ENCODE measurements at regions not wholly inside any gene's neighbourhood (a gene's known extent, or its start where the extent isn't known, plus 50 kb on each side); places are given as distances from the start of the nearest gene placed in this dataset.

DNA sequence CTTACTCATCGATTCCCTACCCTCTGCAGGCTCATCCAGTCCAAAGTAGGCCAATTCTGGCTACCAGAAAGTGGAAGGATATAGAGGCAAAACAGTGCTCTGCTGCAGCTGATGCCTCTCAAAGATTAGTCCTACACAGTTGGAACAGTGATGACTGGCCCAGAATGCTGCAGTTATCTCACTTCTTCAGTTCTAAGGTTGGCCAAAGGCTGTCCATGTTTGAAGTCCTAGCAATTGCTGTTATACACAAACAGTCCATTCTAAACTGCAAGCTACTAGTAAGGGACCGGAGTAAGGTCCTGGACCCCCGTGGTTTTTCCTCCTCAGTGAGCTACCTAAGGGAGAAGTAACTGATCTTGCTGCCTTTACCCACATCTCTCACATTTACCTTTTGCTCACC is 129.1 kb upstream of the NRIP1 start:
- TF ChIP-seq POLR2A (IDR thresholded peaks at IDR 0.05; ENCODE audit: low read depth, low read length) (no peak), POLR2AphosphoS5 (IDR thresholded peaks at IDR 0.05; ENCODE audit: low read depth, low read length) (no peak), TAF1 (IDR thresholded peaks at IDR 0.05; ENCODE audit: low read depth, low read length) (no peak), PAX5 (IDR thresholded peaks at IDR 0.05; ENCODE audit: insufficient read depth, low read length, severe bottlenecking) (no peak), POU2F2 (IDR thresholded peaks at IDR 0.05; ENCODE audit: low read depth, low read length) (no peak), SPI1 (IDR thresholded peaks at IDR 0.05; ENCODE audit: low read depth, low read length) (no peak)
